BJ (cell line): ENCODE measurements at regions not wholly inside any gene's neighbourhood (a gene's known extent, or its start where the extent isn't known, plus 50 kb on each side); places are given as distances from the start of the nearest gene placed in this dataset.

Experiments
- CTCF ChIA-PET: fragments of 350-600 bp; formaldehyde crosslinking; extraction: SDS; loops from one replicate; lab custom pipeline; 2021; ENCODE audit warnings: antibody characterized with exemption, inconsistent platforms; lab: Yijun Ruan, JAX
- POLR2A ChIA-PET: fragments of 300-600 bp; sonication (Branson Sonifier 250); formaldehyde crosslinking; extraction: SDS; loops from one replicate; lab custom pipeline; 2021; ENCODE audit warnings: antibody characterized with exemption; lab: Charles Lee
- DNase-seq: peaks from one replicate; pipeline ENCODE4 v3.0.0-alpha.2; 2011; ENCODE audit warnings: low read depth
- H3K27me3 ChIP-seq: 2 replicates; pipeline ENCODE4 v1.6.0; 2011; ENCODE audit warnings: low read length; ENCODE audit not compliant: control insufficient read depth, insufficient read depth
- H3K36me3 ChIP-seq: 2 replicates; pipeline ENCODE4 v1.5.1; 2011; ENCODE audit warnings: low read length; ENCODE audit not compliant: control insufficient read depth, insufficient read depth
- H3K4me3 ChIP-seq: 2 replicates; pipeline ENCODE4 v1.5.1; 2011; ENCODE audit warnings: low read depth, mild to moderate bottlenecking, control low read depth, low read length
- CTCF ChIP-seq: IDR thresholded peaks from 2 replicates; pipeline ENCODE4 v1.5.1; 2011; ENCODE audit warnings: low read depth, mild to moderate bottlenecking, control low read depth, inconsistent platforms, low read length, moderate library complexity; ENCODE audit not compliant: insufficient read depth

GRCh38 chr4:57410331-57411052 is 300.3 kb upstream of the IGFBP7 start:
- Histone ChIP-seq H3K27me3 (no peaks in the 10 kb centered on the region), H3K36me3 (no peaks in the 10 kb centered on the region), H3K4me3 (no peak overlapping the region)
- POLR2A ChIA-PET, result no interaction called here
- no peak for DNase-seq
- TF ChIP-seq CTCF, result no peak
- CTCF ChIA-PET, result interaction anchor here (0.7 to 1.6 kb wide), 2 partner anchors 9 to 16 kb away, joined by 3 to 4 read pairs; no protein-coding TSS in a partner anchor

DNA sequence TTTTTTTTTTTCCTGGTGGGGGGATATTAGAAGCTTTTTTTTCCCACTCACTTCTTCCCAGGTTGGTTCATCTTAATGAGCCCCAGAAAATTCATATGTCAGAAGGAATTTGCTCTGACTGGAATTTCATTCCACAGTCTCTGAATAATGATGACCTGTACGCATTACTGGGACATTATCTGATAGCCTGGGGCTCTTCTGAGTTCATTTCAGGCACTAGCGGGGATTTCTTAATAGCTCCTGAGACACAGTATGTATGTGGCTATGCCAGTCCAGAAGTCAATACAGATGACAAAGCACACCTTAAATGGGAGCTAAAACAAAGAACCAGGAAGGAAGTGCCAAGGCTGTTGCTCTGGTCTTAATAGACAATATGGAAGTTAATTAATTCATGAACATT is 295.2 kb upstream of the IGFBP7 start:
- peak; percentile 50 for DNase-seq
- no peaks in the 10 kb centered on the region for H3K27me3 ChIP-seq
- CTCF ChIA-PET, result interaction anchor here (0.9 to 3.9 kb wide), 4 partner anchors 12 to 61 kb away, joined by 3 to 16 read pairs (median 4); no protein-coding TSS in a partner anchor
- H3K36me3 ChIP-seq, result no peaks in the 10 kb centered on the region
- no peak for TF ChIP-seq CTCF
- H3K4me3 ChIP-seq, result no peak overlapping the region
- POLR2A ChIA-PET, result no interaction called here

DNA sequence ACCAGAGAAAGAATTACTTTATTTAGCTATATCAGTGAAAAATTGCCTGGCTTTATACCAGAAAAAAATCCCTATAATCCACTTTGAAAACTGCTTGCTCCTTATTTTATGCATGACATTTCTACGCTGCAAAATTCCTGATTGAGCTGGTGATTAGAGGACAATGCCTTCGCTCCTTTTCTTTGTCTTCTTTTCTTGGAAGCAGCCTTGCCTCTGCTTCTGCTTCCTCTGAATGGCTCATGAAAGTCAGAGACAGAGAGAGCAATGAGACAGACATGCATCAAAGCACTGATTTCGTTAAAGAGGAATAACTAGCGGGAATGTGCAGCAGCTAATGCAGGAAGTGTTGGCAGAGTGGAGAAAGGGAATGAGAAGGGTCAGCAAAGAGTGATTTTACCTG is 294.3 kb upstream of the IGFBP7 start:
- H3K4me3 ChIP-seq, result no peak overlapping the region
- no peak for DNase-seq
- ChIA-PET CTCF (interaction anchor here (3.9 kb wide), 1 partner anchor 22 kb away, joined by 16 read pairs; no protein-coding TSS in a partner anchor), POLR2A (no interaction called here)
- no peaks in the 10 kb centered on the region for H3K27me3 ChIP-seq
- no peaks in the 10 kb centered on the region for H3K36me3 ChIP-seq
- TF ChIP-seq CTCF, result no peak

DNA sequence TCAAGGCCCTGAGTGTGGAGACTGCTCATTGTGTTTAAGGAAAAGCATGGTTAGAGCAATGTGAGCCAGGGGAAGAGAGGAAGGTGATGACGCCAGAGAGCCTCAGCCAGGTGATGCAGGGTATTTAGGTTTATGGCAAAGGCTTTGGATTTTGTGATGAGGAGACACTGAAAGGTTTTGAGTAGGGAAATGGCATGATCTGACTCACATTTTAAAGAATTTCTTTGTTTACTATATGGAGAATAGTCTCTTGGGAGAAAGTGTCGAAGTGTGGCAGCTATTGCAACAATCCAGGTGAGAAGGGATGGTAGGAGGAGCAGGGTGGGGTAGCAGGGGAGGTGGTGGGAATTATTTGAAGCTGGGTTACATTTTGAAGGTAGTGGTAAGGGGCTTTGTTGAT is 293.4 kb upstream of the IGFBP7 start:
- Histone ChIP-seq H3K4me3 (no peak overlapping the region), H3K27me3 (no peaks in the 10 kb centered on the region), H3K36me3 (no peaks in the 10 kb centered on the region)
- no peak for DNase-seq
- TF ChIP-seq CTCF, result no peak
- ChIA-PET POLR2A (no interaction called here), CTCF (interaction anchor here (0.8 to 3.9 kb wide), 2 partner anchors 10 to 23 kb away, joined by 3 to 16 read pairs; no protein-coding TSS in a partner anchor)

DNA sequence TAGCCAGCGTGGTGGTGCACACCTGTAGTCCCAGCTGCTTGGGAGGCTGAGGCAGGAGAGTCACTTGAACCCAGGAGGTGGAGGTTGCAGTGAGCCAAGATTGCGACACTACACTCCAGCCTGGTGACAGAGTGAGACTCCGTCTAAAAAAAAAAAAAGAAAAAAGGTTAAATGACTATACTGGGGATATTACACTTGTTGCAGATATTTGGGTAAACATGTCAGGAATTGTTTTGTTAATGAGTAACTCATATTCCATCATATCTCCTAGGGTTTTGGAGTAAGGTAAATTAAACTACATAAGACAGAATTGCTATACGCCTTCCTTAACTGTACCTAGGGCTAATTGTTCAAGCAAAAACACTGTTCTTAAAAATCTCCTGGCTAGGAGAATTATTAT is 291.4 kb upstream of the IGFBP7 start:
- Histone ChIP-seq H3K36me3 (no peaks in the 10 kb centered on the region), H3K4me3 (no peak overlapping the region), H3K27me3 (no peaks in the 10 kb centered on the region)
- no peak for DNase-seq
- ChIA-PET CTCF (interaction anchor here (0.9 kb wide), 1 partner anchor 9 kb away, joined by 3 read pairs; no protein-coding TSS in a partner anchor), POLR2A (no interaction called here)
- TF ChIP-seq CTCF, result no peak
